ENCODE measurements at regions not wholly inside any gene's neighbourhood (a gene's known extent, or its start where the extent isn't known, plus 50 kb on each side); places are given as distances from the start of the nearest gene placed in this dataset.

GRCh38 chr5:114695292-114695904 lies 333.5 kb downstream of the KCNN2 start:
- TF ChIP-seq CTCF (IDR thresholded peaks at IDR 0.05) (no peak), POLR2A (IDR thresholded peaks at IDR 0.05) (no peak)

Data from breast epithelium (tissue), 3 donors.